ENCODE measurements at regions not wholly inside any gene's neighbourhood (a gene's known extent, or its start where the extent isn't known, plus 50 kb on each side); places are given as distances from the start of the nearest gene placed in this dataset.

DNA sequence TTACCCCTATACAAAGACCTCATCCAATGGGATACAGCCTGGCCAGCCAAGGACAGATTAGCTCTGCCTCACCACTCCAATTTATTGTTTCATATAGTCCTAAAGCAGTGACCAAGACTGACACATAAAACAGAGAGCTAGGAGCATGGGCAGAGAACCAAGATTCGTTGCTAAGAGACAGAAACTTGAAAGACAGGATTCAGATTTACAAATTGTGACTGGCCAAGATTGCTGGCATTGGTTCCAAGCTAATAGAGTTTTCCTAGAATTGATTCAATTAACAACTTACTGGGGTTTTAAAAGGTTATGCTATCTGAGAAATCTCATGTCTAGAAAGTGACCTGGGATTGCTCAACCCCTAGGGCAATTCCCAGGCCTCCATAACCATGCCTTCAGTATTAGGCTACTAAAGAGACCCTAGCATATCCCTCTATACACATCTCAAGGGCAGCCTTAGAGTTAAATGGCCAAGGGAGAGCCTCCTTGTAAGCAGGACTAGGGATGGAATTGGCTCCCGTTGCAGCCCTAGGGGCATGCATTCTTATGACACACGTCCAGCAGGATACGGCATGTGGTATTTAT, 75.6 kb downstream of the ICOS start:
- Mint-ChIP-seq H3K27me3 (ENCODE audit: unreplicated experiment) (no peaks in the 10 kb centered on the region), H3K4me3 (ENCODE audit: unreplicated experiment) (no peak overlapping the region)

DNA sequence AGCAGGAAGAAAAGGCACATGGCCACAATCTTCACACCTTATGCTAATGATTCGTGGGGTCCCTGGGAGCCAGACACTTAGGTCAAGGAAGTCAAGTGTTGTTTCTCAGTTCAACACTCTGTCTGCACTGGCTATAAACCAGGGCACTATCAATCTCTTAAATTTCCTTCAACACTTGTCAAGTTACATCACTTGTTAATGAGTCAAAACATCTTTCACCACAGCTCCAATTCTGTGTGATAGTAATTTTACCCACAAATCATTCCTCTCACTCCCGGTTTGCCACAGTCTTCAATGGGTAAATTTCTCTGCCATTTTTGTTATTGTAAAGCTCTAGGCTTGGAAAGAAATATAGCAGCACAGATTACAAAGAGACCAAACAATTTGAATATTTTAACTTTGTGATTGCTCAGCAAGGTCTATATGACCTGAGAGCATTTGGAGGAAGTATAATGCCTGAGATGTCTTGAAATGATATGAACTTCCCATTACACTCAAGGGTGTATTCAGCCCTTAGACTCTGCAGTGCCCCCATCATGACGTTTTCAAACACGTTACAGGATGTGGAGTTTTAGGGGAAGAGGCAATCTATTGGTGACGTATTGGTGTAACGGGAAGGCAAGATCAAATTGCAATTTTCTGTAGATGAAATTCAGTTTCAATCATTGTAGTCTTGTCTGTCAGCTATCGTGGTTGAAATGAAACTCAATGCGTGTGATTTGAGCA, 78.7 kb downstream of the ICOS start:
- TF ChIP-seq, protein P1, sequence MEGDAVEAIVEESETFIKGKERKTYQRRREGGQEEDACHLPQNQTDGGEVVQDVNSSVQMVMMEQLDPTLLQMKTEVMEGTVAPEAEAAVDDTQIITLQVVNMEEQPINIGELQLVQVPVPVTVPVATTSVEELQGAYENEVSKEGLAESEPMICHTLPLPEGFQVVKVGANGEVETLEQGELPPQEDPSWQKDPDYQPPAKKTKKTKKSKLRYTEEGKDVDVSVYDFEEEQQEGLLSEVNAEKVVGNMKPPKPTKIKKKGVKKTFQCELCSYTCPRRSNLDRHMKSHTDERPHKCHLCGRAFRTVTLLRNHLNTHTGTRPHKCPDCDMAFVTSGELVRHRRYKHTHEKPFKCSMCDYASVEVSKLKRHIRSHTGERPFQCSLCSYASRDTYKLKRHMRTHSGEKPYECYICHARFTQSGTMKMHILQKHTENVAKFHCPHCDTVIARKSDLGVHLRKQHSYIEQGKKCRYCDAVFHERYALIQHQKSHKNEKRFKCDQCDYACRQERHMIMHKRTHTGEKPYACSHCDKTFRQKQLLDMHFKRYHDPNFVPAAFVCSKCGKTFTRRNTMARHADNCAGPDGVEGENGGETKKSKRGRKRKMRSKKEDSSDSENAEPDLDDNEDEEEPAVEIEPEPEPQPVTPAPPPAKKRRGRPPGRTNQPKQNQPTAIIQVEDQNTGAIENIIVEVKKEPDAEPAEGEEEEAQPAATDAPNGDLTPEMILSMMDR (IDR thresholded peaks at IDR 0.05; ENCODE audit: unreplicated experiment): no peak
- Mint-ChIP-seq H3K4me3 (ENCODE audit: unreplicated experiment) (no peak overlapping the region), H3K36me3 (ENCODE audit: low read depth, unreplicated experiment) (no peaks in the 10 kb centered on the region), H3K27ac (ENCODE audit: unreplicated experiment) (no peak overlapping the region), H3K4me1 (ENCODE audit: unreplicated experiment) (no peaks in the 10 kb centered on the region), H3K9me3 (ENCODE audit: unreplicated experiment) (no peaks in the 10 kb centered on the region), H3K27me3 (ENCODE audit: unreplicated experiment) (no peaks in the 10 kb centered on the region)
- no peak for DNase-seq (ENCODE audit: low spot score)

More for the DNA sequence above, 75.6 kb downstream of the ICOS start:
- TF ChIP-seq, protein P1 (IDR thresholded peaks at IDR 0.05; ENCODE audit: unreplicated experiment): no peak
- Mint-ChIP-seq H3K36me3 (ENCODE audit: low read depth, unreplicated experiment) (no peaks in the 10 kb centered on the region), H3K4me1 (ENCODE audit: unreplicated experiment) (no peaks in the 10 kb centered on the region), H3K9me3 (ENCODE audit: unreplicated experiment) (no peaks in the 10 kb centered on the region), H3K27ac (ENCODE audit: unreplicated experiment) (no peak overlapping the region)
- no peak for DNase-seq (ENCODE audit: low spot score)

DNA sequence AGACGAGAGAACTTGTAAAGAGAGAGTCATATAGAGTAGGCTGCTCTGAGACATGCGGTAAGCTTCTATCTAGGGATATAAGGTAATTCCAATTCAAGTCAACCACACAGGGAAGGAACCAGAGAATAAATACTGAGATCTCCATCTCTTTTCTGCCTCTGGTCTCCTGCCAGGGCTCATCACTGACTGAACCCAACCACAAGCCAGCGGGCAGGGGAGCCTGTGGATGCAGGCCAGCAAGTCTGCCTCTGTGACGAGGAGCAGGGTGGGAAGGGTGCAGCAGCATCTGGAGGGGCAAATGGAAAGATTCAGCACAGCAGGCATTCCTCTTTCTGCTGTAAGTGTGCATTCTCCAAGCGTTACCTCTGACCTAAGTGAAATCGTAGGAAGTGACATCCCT, 82.2 kb downstream of the ICOS start:
- no peak for DNase-seq (ENCODE audit: low spot score)
- H3K27ac Mint-ChIP-seq (ENCODE audit: unreplicated experiment): no peak overlapping the region
- TF ChIP-seq, protein P1 (IDR thresholded peaks at IDR 0.05; ENCODE audit: unreplicated experiment): no peak
- H3K4me1 Mint-ChIP-seq (ENCODE audit: unreplicated experiment): no peaks in the 10 kb centered on the region
- H3K27me3 Mint-ChIP-seq (ENCODE audit: unreplicated experiment): no peaks in the 10 kb centered on the region
- H3K4me3 Mint-ChIP-seq (ENCODE audit: unreplicated experiment): no peak overlapping the region
- H3K9me3 Mint-ChIP-seq (ENCODE audit: unreplicated experiment): no peaks in the 10 kb centered on the region
- no peaks in the 10 kb centered on the region for H3K36me3 Mint-ChIP-seq (ENCODE audit: low read depth, unreplicated experiment)

DNA sequence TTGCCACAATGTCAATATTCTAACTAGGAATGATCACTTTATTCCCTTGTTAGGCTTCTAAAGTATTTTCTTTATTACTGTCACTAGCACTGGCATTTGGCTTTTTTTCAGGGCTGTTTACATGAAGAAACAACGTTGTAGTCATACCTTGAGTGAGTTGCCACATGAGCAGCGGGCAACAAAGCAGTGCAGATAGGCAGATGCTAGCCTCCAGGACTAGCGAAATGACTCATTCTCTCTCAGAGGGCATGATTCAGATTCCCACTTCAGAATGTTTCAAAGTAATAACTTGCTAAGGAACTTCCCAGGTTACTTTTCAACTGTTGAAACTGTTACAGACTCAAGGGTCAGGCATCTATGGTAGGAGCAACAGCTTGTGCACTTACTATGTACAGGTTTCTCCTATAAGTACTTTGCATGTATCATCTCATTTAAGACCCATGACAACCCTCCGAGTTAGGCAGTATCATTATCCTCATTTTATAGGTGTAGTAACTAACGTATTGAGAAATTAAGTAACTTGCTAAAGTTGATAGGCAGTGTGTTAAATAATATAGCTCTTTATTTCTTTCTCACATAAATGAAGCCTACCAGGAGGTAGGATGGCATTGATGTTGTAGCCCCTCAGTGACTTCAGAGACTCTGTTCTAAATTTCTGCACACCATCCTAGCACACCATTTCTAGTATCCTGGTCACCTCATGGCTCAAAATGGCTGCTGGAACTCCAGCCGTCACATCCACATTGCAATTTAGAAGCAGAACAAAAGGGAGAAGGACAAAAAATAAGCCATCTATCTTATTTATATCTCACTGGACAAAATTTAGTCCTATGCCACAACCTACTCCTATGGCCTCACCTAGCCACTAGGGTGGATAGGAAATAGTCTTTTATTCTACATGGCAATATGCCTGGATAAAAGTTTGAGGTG, 83.3 kb downstream of the ICOS start:
- H3K27ac Mint-ChIP-seq (ENCODE audit: unreplicated experiment): no peak overlapping the region
- TF ChIP-seq, protein P1 (IDR thresholded peaks at IDR 0.05; ENCODE audit: unreplicated experiment): no peak
- no peaks in the 10 kb centered on the region for H3K4me1 Mint-ChIP-seq (ENCODE audit: unreplicated experiment)
- no peaks in the 10 kb centered on the region for H3K27me3 Mint-ChIP-seq (ENCODE audit: unreplicated experiment)
- H3K9me3 Mint-ChIP-seq (ENCODE audit: unreplicated experiment): no peaks in the 10 kb centered on the region
- DNase-seq (ENCODE audit: low spot score): no peak
- no peaks in the 10 kb centered on the region for H3K36me3 Mint-ChIP-seq (ENCODE audit: low read depth, unreplicated experiment)
- H3K4me3 Mint-ChIP-seq (ENCODE audit: unreplicated experiment): no peak overlapping the region
